GM19043 (cell line): ENCODE measurements at regions not wholly inside any gene's neighbourhood (a gene's known extent, or its start where the extent isn't known, plus 50 kb on each side); places are given as distances from the start of the nearest gene placed in this dataset.
"Not testable (repeated sequence)": the region's sequence is repeated elsewhere in the genome, so short reads cannot be mapped to it uniquely, and the experiment has no call there.

Source experiments
- ATAC-seq: cut with Tn5 transposase; IDR thresholded peaks from one replicate; pipeline ENCODE4 v1.9.1; 2021; ENCODE audit warnings: low read depth; ENCODE audit not compliant: unreplicated experiment

- ATAC-seq = no peak
Observed at GRCh38 chr10:131033166-131034085, 278.1 kb downstream of the TCERG1L start.

GRCh38 chr10:131034451-131034850 lies 277.1 kb downstream of the TCERG1L start:
- no peak for ATAC-seq

GRCh38 chr10:131035779-131036178 lies 275.7 kb downstream of the TCERG1L start:
- no peak for ATAC-seq

- ATAC-seq = no peak
Observed at GRCh38 chr10:131038056-131038455, 273.5 kb downstream of the TCERG1L start.

GRCh38 chr10:131041031-131041430 lies 270.5 kb downstream of the TCERG1L start:
- ATAC-seq = no peak

- no peak for ATAC-seq
Observed at GRCh38 chr10:131041441-131041840, 270.1 kb downstream of the TCERG1L start.

- not testable (repeated sequence) for ATAC-seq
Observed at GRCh38 chr10:131042015-131042414, 269.5 kb downstream of the TCERG1L start.
